HG02798 (cell line): ENCODE measurements at regions not wholly inside any gene's neighbourhood (a gene's known extent, or its start where the extent isn't known, plus 50 kb on each side); places are given as distances from the start of the nearest gene placed in this dataset.

Source experiments
- ATAC-seq: cut with Tn5 transposase; IDR thresholded peaks from one replicate; pipeline ENCODE4 v1.9.1; 2021; ENCODE audit warnings: mild to moderate bottlenecking; ENCODE audit not compliant: unreplicated experiment, poor library complexity

DNA sequence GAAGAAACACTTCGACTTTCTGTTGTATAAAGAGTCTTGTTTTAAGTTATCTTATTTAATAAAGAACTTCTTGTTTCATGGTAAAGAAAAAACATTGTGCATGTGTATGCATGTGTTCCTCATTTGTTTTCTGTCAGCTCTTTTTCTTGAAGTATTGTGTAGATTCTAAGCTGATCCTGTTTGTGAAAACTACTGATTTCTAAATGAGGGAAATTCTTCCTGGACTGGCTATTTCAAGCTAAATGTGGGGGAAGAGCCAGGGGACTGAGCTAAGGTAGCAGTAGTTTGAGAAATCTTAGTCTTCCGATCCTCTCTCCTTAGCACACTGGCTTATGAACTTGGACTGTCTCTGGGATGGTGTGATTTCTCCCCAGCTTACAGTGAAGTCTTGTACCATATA is 56.4 kb upstream of the RBMS1 start:
- ATAC-seq: no peak

DNA sequence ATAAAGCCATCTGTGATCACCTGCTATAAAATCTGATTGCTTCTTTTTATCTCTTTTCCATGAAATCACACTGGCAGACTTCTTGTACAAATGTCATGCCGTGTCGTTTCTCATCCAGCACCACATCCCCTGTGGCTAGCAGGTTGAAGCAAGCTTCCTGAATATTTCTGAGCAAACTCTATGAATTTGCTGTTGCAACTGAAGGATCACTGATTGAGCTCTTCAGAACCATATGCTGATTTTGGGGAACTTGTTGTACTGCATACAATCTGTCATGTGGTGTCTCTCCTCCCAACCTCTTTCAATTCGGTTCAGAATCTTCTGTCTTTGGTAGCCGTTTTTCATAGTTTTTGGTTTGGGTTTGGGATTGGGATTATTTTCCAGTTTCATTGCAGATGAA is 57.7 kb upstream of the RBMS1 start:
- ATAC-seq: no peak

DNA sequence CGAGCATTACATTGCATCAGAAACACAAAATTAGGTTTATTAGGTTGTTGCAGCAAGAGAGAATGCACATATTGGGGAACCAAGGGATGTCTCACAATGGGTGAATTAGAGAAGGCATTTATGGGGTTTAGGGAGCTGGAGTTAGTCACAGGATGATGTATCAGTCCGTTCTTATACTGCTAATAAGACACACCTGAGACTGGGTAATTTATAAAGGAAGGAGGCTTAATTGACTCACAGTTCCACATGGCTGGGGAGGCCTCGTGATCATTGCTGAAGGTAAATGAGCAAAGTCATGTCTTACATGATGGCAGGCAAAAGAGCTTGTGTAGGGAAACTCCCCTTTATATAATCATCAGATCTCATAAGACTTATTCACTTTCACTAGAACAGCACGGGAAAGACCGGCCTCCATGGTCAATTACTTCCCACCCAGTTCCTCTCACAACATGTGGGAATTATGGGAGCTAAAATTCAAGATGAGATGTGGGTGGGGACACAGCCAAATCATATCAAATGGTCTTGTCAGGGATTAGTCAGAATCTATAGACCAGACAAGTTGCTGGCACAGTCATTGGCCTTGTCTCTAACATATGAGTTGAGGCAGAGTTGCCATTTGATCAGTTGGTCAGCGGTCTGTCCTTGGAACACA is 61.9 kb upstream of the RBMS1 start:
- ATAC-seq: no peak

DNA sequence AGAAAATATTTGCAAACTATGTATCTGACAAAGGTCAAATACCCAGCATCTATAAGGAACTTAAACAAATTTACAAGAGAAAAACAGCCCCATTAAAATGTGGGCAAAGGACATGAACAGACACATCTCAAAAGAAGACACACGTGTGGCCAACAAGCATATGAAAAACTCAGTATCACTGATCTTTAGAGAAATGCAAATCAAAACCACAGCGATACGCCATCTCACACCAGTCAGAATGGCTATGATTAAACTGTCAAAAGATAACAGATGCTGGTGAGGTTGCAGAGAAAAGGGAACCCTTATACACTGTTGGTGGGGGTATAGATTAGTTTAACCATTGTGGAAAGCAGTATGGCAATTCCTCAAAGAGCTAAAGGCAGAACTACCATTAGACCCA is 64.3 kb upstream of the RBMS1 start:
- ATAC-seq: no peak

DNA sequence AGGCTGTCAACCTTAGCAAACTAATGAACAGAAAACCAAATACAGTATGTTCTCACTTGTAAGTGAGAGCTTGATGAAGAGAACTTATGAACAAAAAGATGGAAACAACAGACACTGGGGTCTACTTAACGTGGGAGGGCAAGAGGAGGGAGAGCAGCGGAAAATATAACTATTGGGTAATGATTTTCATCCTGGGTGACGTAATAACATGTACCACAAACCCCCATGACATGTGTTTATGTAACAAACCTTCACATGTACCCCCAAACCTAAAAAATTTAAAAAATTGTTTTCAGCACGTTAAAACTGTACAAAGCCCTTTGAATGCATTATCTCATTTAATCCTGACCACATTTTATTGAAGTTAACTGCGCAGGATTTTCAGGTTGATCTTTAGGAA is 64.9 kb upstream of the RBMS1 start:
- ATAC-seq: no peak

DNA sequence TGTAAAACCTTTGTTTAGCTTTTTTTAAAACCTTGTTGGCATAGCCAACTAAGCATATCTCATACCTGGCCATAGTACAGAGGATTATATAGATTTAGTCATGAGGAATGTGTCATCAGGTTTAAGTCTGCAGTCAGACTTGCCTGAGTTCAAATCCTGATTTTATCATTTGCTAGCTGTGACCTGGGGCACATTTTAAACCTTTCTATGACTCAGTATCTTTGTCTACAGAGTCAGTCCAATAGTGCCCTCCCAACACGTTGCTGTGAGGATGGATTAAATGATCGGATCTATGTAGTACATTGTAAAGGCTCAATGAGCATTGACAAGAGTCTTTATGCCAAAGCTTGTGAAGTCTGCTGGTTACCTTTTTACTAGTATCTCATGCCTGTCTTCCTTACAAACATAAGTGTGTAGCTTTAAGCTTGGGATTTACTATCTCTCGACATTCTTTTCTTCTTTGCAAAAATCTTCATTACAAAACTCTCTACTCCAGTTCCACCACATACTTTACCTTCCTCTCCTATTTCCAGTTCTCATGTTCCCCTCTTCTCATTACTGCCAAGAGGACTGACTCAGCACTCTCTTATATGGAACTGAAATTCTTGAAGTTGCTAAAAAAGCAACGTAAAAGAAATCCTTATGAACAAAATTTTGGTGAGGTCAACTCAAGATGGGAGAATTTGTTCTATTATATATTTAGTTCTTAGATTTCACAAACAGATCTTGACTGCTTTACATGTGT is 68.1 kb upstream of the RBMS1 start:
- no peak for ATAC-seq

DNA sequence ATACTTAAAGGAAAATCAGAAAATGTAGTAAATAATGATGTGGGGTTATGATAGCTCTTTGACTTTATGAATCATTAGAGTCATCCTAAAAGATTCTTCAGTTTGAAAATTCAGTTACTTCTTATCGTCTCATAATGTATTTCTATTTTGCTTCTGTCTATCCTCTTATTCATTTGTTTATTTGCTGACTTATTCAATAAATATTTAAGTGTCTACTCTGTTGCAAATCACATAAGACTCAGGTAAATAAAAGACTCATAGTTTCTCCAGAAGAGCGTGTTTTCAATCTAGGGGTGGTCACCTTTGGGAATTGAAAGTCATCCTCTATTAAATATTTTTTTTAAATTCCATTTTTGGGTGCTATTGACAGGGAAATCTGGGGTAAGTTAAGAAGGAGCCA is 69.1 kb upstream of the RBMS1 start:
- no peak for ATAC-seq

DNA sequence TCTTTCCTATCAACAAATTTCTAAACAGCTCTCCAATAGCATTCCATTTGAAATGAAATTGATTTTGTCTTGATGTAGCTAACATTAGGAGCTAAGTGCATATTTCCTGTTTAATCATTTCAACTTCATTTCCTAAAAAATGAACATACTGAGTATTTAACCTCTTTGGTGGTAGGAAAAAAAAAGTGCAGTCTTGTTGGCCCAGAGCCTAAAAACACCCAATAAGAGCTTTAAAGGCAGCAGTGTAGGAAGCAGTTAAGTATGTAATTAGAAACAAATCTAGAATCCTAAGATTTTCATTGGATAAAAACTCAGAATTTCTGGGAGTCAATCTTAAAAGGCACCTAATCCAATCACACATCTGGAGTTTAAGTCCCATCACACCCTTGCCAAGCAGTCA is 71.0 kb upstream of the RBMS1 start:
- no peak for ATAC-seq

DNA sequence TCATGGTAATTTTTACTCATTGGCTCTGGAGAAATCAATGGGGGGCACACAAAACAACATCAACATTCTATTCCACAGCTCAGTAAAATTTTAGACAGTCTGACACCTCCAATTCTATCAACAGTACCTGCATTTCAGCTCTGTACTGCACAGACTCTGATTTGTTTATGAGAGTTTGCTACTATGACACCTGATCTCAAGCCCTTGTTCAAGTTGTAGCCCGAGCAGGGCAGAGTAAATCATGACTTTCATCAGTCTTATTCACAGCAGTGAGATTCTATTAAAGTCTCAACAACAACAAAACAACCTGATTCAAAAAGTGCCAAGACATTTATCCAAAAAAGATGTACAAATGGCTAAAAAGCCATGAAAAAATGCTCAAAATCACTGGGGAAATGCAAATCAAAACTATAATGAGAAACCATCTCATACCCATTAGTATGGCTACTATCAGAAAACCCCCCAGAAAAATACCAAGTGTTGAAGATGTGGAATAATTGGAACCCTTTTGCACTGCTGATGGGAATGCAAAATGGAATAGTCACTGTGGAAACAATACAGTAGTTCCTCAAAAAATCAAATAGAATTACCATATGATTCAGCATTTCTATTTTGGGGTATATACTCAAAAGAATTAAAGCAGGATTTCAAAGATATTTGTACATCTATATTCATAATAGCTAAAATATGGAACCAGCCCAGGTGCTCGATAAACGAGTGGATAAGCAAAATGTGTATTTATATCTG is 71.7 kb upstream of the RBMS1 start:
- ATAC-seq: no peak

DNA sequence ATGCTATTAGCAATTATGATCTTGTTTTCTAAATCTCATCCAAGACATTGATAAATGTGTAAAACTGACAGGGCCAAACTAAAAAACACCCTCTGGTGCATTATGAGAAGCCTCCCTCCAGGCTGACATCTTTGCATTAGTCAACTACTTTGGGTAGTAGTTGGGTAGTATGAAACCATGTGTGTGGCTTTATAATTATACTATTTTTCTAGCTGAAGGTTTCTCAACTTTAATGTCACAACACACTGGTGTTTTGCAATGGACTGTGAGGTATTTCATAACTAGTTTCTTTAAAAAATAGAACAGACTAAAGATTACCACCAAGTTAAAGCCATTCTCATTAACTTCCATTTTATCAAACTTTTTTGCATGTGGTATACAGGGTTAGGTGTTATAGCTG is 73.1 kb upstream of the RBMS1 start:
- ATAC-seq: no peak

DNA sequence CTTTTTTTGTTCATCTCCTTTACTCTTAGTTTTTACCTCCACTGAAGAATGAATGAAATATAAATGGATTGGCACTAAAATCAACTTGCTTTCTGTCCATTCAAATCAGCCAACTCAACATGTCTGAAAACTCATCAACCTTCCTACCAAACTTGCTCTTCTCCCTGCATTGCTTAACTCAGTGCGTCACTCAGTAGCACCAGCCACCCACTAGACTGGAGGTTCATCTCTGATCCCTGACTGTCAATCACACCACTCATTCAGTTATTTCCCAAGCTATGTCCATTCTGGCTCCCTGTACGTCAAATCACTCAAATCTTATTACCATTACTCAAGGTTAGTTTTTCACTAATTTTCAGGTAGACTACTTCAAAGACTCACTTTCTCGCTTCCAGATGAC is 75.2 kb upstream of the RBMS1 start:
- ATAC-seq: no peak

DNA sequence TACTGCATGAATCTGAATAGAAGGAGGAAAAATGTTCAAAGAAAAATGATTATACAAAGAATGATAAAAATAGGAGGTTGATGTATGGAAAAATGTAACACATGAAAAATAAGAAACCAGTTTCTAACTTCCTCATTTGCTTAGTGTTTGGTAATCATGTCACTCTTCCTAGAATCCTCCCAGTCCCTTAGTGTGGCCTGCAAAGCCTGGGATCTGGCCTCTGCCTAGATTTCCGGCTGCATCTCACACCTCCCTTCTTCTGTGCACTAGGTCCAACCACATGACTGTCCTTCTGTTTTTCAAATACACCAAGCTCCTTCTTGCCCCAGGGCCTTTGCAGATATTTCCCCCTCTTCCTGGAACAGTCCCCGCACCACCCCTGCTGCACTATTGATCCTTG is 76.8 kb upstream of the RBMS1 start:
- no peak for ATAC-seq

DNA sequence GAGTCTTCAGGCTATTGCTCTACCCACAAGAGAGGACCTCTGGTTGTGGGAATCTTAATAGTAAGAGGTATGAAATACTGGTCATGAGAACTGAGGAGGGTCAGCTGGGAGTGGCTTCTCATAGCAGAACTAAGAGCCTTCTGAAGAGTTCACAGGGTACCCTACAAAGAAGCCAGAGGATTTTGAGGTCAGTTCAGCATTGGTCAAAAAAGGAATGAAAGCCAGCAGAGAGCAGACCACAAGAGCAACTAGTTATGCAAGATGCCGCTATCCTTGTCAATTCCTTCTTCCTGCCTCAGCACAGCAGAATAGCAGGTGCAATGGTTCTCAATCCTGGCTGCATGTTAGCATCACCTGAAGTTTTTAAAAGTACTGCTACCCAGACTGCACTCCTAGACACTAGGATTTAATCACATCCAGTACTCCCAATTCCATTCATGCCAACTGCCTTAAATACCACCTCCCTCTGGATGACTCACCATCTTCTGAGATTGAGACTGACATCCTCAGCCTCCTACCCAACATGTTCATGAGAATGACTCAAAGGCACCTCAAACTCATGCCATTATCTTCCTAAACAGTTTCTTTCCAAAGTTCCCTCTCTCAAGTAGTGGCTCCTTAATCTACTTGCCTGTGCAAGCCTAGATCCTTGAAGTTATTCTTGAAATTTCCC is 81.0 kb upstream of the RBMS1 start:
- ATAC-seq: no peak

DNA sequence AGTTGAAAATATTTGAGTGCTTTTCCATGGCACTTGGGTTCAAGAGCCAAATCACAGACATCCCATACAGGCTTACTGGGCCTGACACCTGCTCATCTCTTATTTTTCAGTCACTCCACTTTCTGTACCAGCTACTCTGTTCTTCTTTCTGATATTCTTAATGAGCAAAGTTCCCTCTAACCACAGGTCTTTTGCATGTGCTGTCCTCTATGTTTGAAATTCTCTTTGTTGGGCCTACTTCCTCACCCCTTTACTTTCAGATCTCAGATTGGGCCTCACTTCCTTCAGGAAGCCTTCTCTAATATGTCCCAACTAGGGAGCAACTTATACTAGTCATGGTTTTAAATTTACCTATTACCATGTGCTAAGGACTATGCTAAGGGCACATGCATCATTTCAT is 81.8 kb upstream of the RBMS1 start:
- peak; percentile 58 for ATAC-seq

DNA sequence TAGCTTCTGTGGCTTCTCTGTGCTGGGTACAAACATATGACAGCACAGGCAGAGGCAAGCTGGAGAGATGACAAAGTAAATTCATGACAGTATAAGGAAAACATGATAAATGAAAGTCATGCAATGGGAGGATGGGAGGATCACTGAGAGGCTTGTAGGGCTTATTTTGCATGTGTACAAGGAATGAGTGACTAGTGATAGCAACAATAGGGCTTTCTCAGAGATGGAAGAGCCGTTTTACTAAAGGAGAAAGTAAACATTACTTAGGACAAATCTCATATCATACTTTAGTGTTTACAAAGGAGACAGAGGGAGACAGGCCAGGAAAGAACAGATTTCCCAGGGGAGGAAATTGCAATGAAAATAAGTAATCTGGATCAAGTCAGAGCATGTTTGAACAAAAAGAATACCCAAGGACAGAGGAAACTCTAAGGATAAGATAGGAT is 82.5 kb upstream of the RBMS1 start:
- no peak for ATAC-seq

DNA sequence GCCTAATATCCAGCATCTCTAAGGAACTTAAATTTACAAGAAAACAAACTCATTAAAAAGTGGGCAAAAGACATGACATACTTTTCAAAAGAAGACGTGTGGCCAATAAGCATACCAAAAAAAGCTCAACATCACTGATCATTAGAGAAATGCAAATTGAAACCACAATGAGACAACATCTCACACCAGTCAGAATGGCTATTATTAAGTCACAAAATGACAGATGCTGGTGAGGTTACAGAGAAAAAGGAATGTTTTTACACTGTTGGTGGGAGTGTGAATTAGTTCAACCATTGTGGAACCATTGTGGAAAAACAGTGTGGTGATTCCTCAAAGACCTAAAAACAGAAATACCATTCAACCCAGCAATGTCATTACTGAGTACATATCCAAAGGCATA is 83.5 kb upstream of the RBMS1 start:
- peak; percentile 34 for ATAC-seq

DNA sequence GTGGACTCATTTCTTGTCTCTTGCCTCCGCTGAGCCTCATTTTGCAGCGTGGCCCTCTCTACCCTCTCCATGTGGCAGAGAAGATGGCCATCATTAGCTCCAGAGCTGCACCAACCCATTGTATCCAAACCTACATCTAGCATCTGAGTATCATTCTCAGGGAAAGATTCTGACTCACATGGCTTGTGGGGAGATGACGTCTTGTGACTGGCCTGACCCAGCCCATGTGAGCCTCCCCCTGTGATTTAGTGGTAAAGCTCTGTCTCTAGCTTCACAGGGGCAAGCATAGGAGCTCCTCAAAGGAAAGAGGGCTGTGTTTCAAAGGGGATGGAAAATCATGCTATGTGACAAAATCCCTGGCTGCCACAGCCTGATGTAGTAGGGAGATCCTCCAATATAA is 87.4 kb upstream of the RBMS1 start:
- ATAC-seq: no peak

DNA sequence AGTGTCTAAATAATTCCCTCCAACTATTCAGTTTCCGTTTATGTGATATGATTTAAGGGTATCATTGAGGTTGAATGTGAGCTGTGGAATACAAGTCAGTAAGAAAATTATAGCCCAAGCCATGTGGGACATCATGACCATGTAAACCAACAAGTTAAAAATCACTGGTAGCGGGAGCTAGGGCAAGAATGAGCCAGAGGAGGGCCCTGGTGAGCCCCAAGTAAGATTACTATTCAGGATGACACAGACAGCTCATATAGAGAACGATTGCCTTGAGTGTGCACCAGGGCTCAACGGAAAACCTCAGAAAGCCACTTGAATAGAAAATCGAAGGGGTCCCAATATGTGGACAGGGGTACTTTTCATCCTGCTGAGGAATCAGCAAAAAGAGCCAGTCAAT is 87.8 kb upstream of the RBMS1 start:
- no peak for ATAC-seq

DNA sequence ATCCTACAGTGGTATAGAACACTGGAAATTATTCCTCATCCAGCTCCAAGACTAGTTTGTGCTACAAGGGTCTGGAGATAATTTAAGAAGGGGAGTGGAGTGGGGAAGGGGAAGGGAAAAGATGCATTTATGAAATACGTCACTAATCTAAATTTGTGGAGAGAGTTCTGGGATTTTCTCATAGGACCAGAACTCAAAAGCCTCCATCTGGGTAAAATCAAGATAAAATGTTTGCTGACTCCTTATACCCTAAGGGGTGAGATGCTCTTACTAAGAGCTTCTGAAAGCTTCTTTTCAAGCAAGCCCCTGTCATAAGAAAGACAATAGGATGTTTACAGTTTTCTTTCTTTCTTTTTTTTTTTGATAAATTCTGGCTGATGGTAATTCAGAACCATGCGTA is 88.5 kb upstream of the RBMS1 start:
- ATAC-seq: no peak

DNA sequence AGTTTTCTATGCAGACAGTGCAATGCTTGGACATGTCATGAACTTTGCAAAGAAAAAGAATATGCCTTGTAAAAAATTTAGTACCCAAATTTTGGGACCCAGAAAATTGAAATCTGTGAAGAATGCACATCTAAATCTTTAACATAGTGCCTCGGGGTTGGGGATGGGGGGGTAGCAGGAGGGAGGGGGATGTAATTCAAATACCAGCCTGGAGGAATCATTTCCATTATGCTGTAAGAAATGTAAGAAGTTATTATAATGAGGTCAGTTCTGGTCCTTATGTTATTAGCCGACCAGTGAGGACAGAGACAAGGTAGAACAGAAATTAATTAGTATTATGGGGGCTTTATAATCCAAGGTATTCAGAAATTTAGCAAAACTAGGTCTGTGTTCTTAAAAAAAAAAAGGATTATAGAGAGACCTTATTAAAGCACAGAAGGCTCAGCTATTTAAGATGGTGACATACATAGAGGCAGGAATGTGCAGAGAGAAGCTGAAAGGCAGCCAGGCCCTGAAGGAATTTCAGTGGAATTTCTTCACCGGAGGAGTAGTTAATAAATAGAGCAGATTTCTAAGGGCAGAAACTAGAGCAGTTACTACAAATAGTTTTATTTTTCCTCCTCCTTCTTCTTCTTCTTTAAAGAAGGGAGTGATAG is 89.0 kb upstream of the RBMS1 start:
- no peak for ATAC-seq

DNA sequence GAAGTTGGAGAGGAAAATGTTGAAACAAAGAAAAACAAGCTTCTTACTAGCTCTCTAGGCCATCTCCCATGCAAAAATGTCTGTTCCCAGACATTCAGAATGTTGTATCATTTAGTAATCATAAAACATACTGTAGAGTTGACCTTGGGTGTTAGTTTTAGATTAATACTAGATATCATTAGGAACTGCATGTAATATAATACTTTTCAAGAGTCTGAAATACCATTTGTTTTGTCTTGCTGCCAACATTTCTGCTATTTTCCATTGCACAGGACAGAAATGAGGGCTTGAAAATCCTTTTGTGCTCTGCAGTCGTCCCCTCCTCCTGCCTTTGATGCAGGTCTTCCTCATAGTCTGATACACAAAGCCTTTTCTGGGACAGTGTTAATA is 89.5 kb upstream of the RBMS1 start:
- ATAC-seq: no peak
